GM12892 (cell line): ENCODE measurements at regions not wholly inside any gene's neighbourhood (a gene's known extent, or its start where the extent isn't known, plus 50 kb on each side); places are given as distances from the start of the nearest gene placed in this dataset.
A peak's percentile ranks its signal among the peaks of the same experiment; 100 is the strongest.

Source experiments
- DNase-seq: peaks from one replicate; pipeline ENCODE4 v3.0.0; 2011; ENCODE audit not compliant: insufficient read length
- FAIRE-seq: peaks from 2 replicates; lab custom pipeline; 2011; peaks lifted over from hg19 to GRCh38; lab: Jason Lieb, UNC
- POLR2A ChIP-seq: IDR thresholded peaks from 2 replicates; pipeline ENCODE4 v1.6.1; 2011; ENCODE audit warnings: low read depth, low read length, control low read depth
- POLR2AphosphoS5 ChIP-seq: IDR thresholded peaks from 2 replicates; pipeline ENCODE4 v1.6.1; 2011; ENCODE audit warnings: low read depth, low read length, control low read depth
- TAF1 ChIP-seq: IDR thresholded peaks from 2 replicates; pipeline ENCODE4 v1.6.1; 2011; ENCODE audit warnings: low read depth, mild to moderate bottlenecking, control low read depth, low read length, borderline replicate concordance

- no peak for TF ChIP-seq TAF1
- no peak for TF ChIP-seq POLR2AphosphoS5
- no peak for TF ChIP-seq POLR2A
- no peak for DNase-seq
- FAIRE-seq, result no peak
Measured at GRCh38 chr6:21648475-21649050, 55.0 kb downstream of the SOX4 start.

GRCh38 chr6:21653323-21653722 lies 59.8 kb downstream of the SOX4 start:
- no peak for FAIRE-seq

GRCh38 chr6:21653905-21654304 lies 60.4 kb downstream of the SOX4 start:
- no peak for FAIRE-seq
- TF ChIP-seq POLR2A (no peak), POLR2AphosphoS5 (no peak), TAF1 (no peak)
- no peak for DNase-seq

More at GRCh38 chr6:21653323-21653722, 59.8 kb downstream of the SOX4 start:
- TF ChIP-seq POLR2AphosphoS5 (no peak), POLR2A (no peak), TAF1 (no peak)
- DNase-seq, result no peak

- TF ChIP-seq TAF1, result no peak
- TF ChIP-seq POLR2A, result no peak
- no peak for TF ChIP-seq POLR2AphosphoS5
- DNase-seq (no peak), FAIRE-seq (no peak)
Measured at GRCh38 chr6:21654361-21654760, 60.8 kb downstream of the SOX4 start.

GRCh38 chr6:21663966-21664313 lies 70.4 kb downstream of the SOX4 start:
- TF ChIP-seq POLR2A (no peak), TAF1 (no peak), POLR2AphosphoS5 (no peak)
- FAIRE-seq (no peak), DNase-seq (no peak)

- TF ChIP-seq TAF1 (no peak), POLR2A (no peak), POLR2AphosphoS5 (no peak)
- DNase-seq (no peak), FAIRE-seq (no peak)
Measured at GRCh38 chr6:21664314-21665109, 71.0 kb downstream of the SOX4 start.

- FAIRE-seq (no peak), DNase-seq (no peak)
- no peak for TF ChIP-seq TAF1
- no peak for TF ChIP-seq POLR2A
- no peak for TF ChIP-seq POLR2AphosphoS5
Measured at GRCh38 chr6:21665110-21665391, 71.5 kb downstream of the SOX4 start.

- TF ChIP-seq POLR2A (no peak), TAF1 (no peak), POLR2AphosphoS5 (no peak)
- DNase-seq (no peak), FAIRE-seq (peak; percentile 40)
Measured at GRCh38 chr6:21665392-21666200, 72.0 kb downstream of the SOX4 start.

- TF ChIP-seq TAF1, result no peak
- no peak for TF ChIP-seq POLR2A
- no peak for TF ChIP-seq POLR2AphosphoS5
- FAIRE-seq, result no peak
- no peak for DNase-seq
Measured at GRCh38 chr6:21666201-21666691, 72.7 kb downstream of the SOX4 start.

GRCh38 chr6:21666853-21667681 lies 73.5 kb downstream of the SOX4 start:
- no peak for TF ChIP-seq TAF1
- no peak for TF ChIP-seq POLR2AphosphoS5
- TF ChIP-seq POLR2A, result no peak
- no peak for DNase-seq
- FAIRE-seq, result no peak
